Glutamatergic neuron (in vitro differentiated cells): ENCODE measurements at regions not wholly inside any gene's neighbourhood (a gene's known extent, or its start where the extent isn't known, plus 50 kb on each side); places are given as distances from the start of the nearest gene placed in this dataset.

Experiments used
- DNase-seq: peaks from one replicate; pipeline ENCODE4 v3.0.0; 2022
- H3K27ac Mint-ChIP-seq: one replicate; pipeline ENCODE4 v1.8.0; 2020; ENCODE audit warnings: mild to moderate bottlenecking, mixed read lengths, inconsistent platforms; ENCODE audit not compliant: unreplicated experiment
- H3K27me3 Mint-ChIP-seq: one replicate; pipeline ENCODE4 v1.8.0; 2020; ENCODE audit warnings: mild to moderate bottlenecking, moderate library complexity, mixed read lengths, inconsistent platforms; ENCODE audit not compliant: unreplicated experiment
- H3K36me3 Mint-ChIP-seq: one replicate; pipeline ENCODE4 v1.8.0; 2020; ENCODE audit warnings: mild to moderate bottlenecking, mixed read lengths, inconsistent platforms; ENCODE audit not compliant: unreplicated experiment
- H3K4me1 Mint-ChIP-seq: one replicate; pipeline ENCODE4 v1.8.0; 2020; ENCODE audit warnings: mild to moderate bottlenecking, low read depth, mixed read lengths, inconsistent platforms; ENCODE audit not compliant: unreplicated experiment
- H3K4me3 Mint-ChIP-seq: one replicate; pipeline ENCODE4 v1.8.0; 2020; ENCODE audit warnings: mild to moderate bottlenecking, mixed read lengths, inconsistent platforms; ENCODE audit not compliant: unreplicated experiment
- H3K9me3 Mint-ChIP-seq: one replicate; pipeline ENCODE4 v1.8.0; 2020; ENCODE audit warnings: mild to moderate bottlenecking, moderate library complexity, mixed read lengths, inconsistent platforms; ENCODE audit not compliant: unreplicated experiment
- CTCF ChIP-seq: fragments of 200-600 bp; sonication (generic); IDR thresholded peaks from one replicate; pipeline ENCODE4 v1.5.0; 2021; ENCODE audit not compliant: partially characterized antibody, unreplicated experiment

GRCh38 chr2:47688561-47688960 lies 94.4 kb upstream of the MSH6 start:
- Mint-ChIP-seq H3K27ac (no peak overlapping the region), H3K27me3 (peaks cover 6% of the 10 kb centered on the region), H3K4me1 (no peaks in the 10 kb centered on the region), H3K36me3 (no peaks in the 10 kb centered on the region), H3K4me3 (no peak overlapping the region), H3K9me3 (no peaks in the 10 kb centered on the region)
- no peak for DNase-seq
- TF ChIP-seq CTCF: no peak

- no peak for TF ChIP-seq CTCF
- Mint-ChIP-seq H3K27me3 (peaks cover 6% of the 10 kb centered on the region), H3K27ac (no peak overlapping the region), H3K9me3 (no peaks in the 10 kb centered on the region), H3K36me3 (no peaks in the 10 kb centered on the region), H3K4me3 (no peak overlapping the region), H3K4me1 (no peaks in the 10 kb centered on the region)
- DNase-seq: no peak
These were observed 95.1 kb upstream of the MSH6 start for GRCh38 chr2:47687856-47688255.

GRCh38 chr2:47686018-47686417 lies 96.9 kb upstream of the MSH6 start:
- Mint-ChIP-seq H3K27ac (no peak overlapping the region), H3K4me3 (no peak overlapping the region), H3K27me3 (peaks cover 6% of the 10 kb centered on the region), H3K4me1 (no peaks in the 10 kb centered on the region), H3K9me3 (peaks cover 1% of the 10 kb centered on the region), H3K36me3 (no peaks in the 10 kb centered on the region)
- no peak for TF ChIP-seq CTCF
- DNase-seq: no peak

- Mint-ChIP-seq H3K4me1 (no peaks in the 10 kb centered on the region), H3K27ac (no peak overlapping the region), H3K4me3 (no peak overlapping the region), H3K9me3 (peaks cover 1% of the 10 kb centered on the region), H3K36me3 (no peaks in the 10 kb centered on the region), H3K27me3 (peaks cover 6% of the 10 kb centered on the region)
- TF ChIP-seq CTCF: no peak
- DNase-seq: no peak
These were observed 100.7 kb upstream of the MSH6 start for GRCh38 chr2:47682216-47682749.

GRCh38 chr2:47676261-47676926 lies 105.6 kb upstream of the KCNK12 start:
- DNase-seq: no peak
- H3K36me3 Mint-ChIP-seq: no peaks in the 10 kb centered on the region
- no peaks in the 10 kb centered on the region for H3K27me3 Mint-ChIP-seq
- no peak overlapping the region for H3K27ac Mint-ChIP-seq
- H3K4me3 Mint-ChIP-seq: no peak overlapping the region
- TF ChIP-seq CTCF: no peak
- no peaks in the 10 kb centered on the region for H3K9me3 Mint-ChIP-seq
- no peaks in the 10 kb centered on the region for H3K4me1 Mint-ChIP-seq
